RWPE1 (cell line): ENCODE measurements at regions not wholly inside any gene's neighbourhood (a gene's known extent, or its start where the extent isn't known, plus 50 kb on each side); places are given as distances from the start of the nearest gene placed in this dataset.

Experiments
- CTCF ChIA-PET: fragments of 350-600 bp; sonication (Branson Sonifier 250); formaldehyde crosslinking; extraction: SDS; loops from one replicate; lab custom pipeline; 2021; lab: Yijun Ruan, JAX
- POLR2A ChIA-PET: fragments of 400-600 bp; formaldehyde crosslinking; extraction: SDS; loops from one replicate; lab custom pipeline; 2020; ENCODE audit warnings: antibody characterized with exemption; ENCODE audit not compliant: low non-redundant PET; lab: Yijun Ruan, JAX
- DNase-seq: peaks from one replicate; pipeline ENCODE4 v3.0.0; 2012; ENCODE audit warnings: low spot score
- H3K27ac ChIP-seq: fragments of 450-650 bp; 2 replicates; pipeline ENCODE4 v1.5.1; 2017
- TF ChIP-seq, protein P1 (sequence below): fragments of 450-650 bp; conservative IDR thresholded peaks from 2 replicates; pipeline ENCODE4 v1.5.1; 2017; ENCODE audit warnings: low read depth, mild to moderate bottlenecking

DNA sequence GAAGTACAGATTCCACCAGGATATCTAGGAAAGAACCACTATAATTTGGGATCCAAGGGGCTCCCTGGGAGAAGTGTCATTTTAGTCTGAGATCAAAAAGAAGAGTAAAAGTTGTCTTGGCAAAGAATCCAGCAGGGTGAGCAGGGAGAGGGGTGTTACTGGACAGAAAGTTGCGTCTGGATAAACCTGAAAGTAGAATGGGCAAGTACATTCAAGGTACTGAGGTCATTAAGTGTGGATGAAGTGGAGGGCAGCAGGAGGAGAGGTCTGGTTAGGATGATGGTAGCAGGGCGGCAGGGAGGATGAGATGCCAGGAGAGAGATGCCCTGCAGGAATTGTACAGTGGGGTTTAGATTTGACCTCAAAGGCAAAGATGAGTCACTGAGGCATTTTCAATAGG, 253.3 kb downstream of the KLF13 start:
- no peak overlapping the region for H3K27ac ChIP-seq
- TF ChIP-seq, protein P1, sequence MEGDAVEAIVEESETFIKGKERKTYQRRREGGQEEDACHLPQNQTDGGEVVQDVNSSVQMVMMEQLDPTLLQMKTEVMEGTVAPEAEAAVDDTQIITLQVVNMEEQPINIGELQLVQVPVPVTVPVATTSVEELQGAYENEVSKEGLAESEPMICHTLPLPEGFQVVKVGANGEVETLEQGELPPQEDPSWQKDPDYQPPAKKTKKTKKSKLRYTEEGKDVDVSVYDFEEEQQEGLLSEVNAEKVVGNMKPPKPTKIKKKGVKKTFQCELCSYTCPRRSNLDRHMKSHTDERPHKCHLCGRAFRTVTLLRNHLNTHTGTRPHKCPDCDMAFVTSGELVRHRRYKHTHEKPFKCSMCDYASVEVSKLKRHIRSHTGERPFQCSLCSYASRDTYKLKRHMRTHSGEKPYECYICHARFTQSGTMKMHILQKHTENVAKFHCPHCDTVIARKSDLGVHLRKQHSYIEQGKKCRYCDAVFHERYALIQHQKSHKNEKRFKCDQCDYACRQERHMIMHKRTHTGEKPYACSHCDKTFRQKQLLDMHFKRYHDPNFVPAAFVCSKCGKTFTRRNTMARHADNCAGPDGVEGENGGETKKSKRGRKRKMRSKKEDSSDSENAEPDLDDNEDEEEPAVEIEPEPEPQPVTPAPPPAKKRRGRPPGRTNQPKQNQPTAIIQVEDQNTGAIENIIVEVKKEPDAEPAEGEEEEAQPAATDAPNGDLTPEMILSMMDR, result no peak
- POLR2A ChIA-PET, result no interaction called here
- CTCF ChIA-PET, result no interaction called here
- no peak for DNase-seq

DNA sequence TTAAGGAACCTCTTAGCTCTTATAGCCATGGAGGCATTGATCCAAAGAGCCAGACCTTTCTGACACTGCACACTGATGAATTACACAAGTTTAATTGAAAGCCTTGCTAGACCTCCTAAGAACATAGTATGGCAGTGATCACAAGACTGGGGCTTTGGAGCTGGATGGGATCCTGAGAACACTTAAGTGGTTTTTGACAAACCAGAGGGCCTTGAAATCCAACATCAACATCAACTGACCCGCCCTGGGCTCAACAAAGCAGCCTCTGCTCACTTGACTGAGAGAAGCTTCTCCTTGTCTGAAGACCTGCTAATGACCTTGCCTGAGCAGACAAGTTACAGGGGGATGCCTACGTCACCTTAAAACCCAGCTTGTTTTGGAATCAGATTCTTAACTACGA, 257.6 kb downstream of the KLF13 start:
- no peak for DNase-seq
- ChIA-PET CTCF (no interaction called here), POLR2A (no interaction called here)
- TF ChIP-seq, protein P1, result no peak
- no peak overlapping the region for H3K27ac ChIP-seq

DNA sequence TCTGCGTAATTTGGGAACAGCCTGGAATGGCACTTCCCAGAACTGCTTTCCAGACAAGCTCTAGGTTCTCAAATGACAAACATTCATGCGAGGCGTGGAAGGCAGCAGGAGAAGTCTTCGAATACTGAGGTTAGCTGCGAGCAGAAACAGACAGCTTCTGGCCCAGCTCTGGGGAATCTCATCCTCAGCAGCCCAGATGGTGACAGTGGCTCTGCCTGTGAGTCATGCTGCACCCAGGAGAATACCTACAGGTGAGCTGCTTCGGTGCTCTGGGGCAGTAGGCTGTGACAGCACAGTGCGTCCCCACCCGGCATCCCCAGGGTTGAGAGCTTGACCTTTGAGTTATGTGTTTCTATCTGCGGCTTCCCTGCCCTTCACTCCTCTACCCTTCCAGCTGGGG, 258.6 kb downstream of the KLF13 start:
- ChIA-PET CTCF (no interaction called here), POLR2A (no interaction called here)
- DNase-seq, result no peak
- no peak overlapping the region for H3K27ac ChIP-seq
- TF ChIP-seq, protein P1, result no peak

DNA sequence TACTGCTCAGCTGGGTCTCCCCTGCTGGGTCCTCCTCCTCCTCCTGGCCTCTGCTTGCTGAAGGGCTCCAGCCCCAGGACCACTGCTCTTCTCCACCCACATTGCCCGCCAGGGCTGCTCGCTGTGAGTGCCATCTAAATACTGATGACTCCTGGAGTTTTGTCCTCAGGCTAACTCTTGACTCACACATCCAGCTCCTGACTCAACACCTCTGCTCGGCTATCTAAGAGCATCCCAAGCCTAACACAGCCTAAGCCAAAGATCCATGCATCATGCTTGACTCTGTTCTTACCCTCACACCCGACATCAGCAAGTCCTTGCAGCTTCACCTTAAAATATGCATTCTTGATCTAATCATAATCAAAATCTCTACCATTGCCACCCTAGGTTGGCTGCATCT, 260.2 kb downstream of the KLF13 start:
- H3K27ac ChIP-seq, result no peak overlapping the region
- CTCF ChIA-PET, result interaction anchor here (0.6 kb wide), 1 partner anchor 391 kb away, joined by 4 read pairs; no protein-coding TSS in a partner anchor
- TF ChIP-seq, protein P1, result no peak
- POLR2A ChIA-PET, result no interaction called here
- DNase-seq, result peak; percentile 30

DNA sequence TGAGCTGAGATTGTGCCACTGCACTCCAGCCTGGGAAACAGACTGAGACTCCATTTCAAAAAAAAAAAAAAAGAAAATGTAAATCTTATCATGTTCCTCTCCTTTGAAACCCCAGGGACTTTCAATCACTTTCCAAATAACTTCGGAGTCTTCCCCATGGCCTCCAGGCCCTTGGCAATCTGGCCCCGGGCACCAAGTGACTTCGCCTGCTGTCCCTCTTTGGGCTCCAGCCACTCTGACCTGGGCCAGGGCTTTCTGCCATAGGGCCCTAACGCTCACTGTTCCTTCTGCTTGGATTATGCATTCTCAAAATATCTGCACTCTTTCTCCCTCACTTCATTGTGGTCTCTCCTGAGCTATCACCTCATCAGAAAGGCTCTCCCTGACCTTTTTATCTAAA, 260.9 kb downstream of the KLF13 start:
- ChIA-PET POLR2A (no interaction called here), CTCF (interaction anchor here (0.6 kb wide), 1 partner anchor 390 kb away, joined by 4 read pairs; no protein-coding TSS in a partner anchor)
- no peak overlapping the region for H3K27ac ChIP-seq
- TF ChIP-seq, protein P1, result no peak
- DNase-seq, result no peak

DNA sequence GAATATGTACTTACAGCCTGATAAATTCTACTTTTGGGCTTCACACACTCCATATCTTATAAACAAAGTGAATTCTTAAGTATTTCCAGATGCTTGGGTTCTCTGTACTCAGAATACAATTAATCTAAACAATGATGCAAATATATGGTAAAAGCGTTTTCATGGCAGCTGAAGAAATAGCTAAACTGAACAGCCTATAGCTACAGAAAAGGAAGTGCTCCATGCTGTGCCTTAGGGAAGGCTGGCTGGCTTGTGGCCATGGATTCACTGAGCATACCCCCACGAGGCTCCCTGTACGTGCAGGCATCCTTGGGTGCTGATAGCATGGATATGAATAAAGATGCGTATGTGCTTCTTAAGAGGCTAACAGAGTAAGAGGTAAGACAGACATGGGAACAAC, 264.0 kb downstream of the KLF13 start:
- ChIA-PET POLR2A (no interaction called here), CTCF (no interaction called here)
- DNase-seq, result no peak
- H3K27ac ChIP-seq, result no peak overlapping the region
- TF ChIP-seq, protein P1, result no peak
